H1 (cell line): ENCODE measurements at regions not wholly inside any gene's neighbourhood (a gene's known extent, or its start where the extent isn't known, plus 50 kb on each side); places are given as distances from the start of the nearest gene placed in this dataset.

Experiments used
- KDM1A ChIP-seq: fragments of 200-600, 300-600 bp; sonication (generic); IDR thresholded peaks from 2 replicates; pipeline ENCODE4 v1.7.1; 2016; ENCODE audit warnings: mild to moderate bottlenecking, low read length, borderline replicate concordance
- MAX ChIP-seq: IDR thresholded peaks from 2 replicates; pipeline ENCODE4 v1.6.1; 2012; ENCODE audit warnings: inconsistent platforms
- ZNF274 ChIP-seq: IDR thresholded peaks from 2 replicates; pipeline ENCODE4 v1.7.0; 2012; ENCODE audit warnings: low read length, borderline replicate concordance; ENCODE audit errors: extremely low read depth

GRCh38 chr11:42947405-42947804 lies 364.4 kb upstream of the API5 start:
- TF ChIP-seq KDM1A = no peak
- TF ChIP-seq MAX = no peak
- TF ChIP-seq ZNF274 = no peak
